ENCODE measurements at regions not wholly inside any gene's neighbourhood (a gene's known extent, or its start where the extent isn't known, plus 50 kb on each side); places are given as distances from the start of the nearest gene placed in this dataset.

DNA sequence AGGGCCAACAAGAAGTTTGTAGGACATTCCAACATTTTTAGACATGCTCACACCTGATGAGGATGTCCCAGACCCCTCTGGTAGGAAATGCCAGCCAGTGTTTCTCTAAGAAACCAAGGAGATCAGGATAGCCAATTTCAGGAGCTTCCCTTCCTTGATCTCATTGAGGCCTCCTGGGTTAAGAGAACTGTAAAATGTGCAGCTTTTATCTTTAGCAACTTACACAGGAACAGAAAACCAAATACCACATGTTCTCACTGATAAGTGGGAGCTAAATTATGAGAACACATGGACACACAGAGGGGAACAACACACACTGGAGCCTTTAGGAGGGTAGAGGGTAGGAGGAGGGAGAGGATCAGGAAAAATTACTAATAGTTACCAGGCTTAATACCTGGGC is 99.6 kb upstream of the MAP2 start:
- TF ChIP-seq POLR2AphosphoS5 (IDR thresholded peaks at IDR 0.05; ENCODE audit: low read depth, low read length): no peak
- no peak for TF ChIP-seq FOXM1 (IDR thresholded peaks at IDR 0.05; ENCODE audit: low read depth)
- no peak for TF ChIP-seq EP300 (IDR thresholded peaks at IDR 0.05; ENCODE audit: borderline replicate concordance in 1 of 2, low read depth in 1 of 2, low read length in 1 of 2)
- TF ChIP-seq, protein P1, sequence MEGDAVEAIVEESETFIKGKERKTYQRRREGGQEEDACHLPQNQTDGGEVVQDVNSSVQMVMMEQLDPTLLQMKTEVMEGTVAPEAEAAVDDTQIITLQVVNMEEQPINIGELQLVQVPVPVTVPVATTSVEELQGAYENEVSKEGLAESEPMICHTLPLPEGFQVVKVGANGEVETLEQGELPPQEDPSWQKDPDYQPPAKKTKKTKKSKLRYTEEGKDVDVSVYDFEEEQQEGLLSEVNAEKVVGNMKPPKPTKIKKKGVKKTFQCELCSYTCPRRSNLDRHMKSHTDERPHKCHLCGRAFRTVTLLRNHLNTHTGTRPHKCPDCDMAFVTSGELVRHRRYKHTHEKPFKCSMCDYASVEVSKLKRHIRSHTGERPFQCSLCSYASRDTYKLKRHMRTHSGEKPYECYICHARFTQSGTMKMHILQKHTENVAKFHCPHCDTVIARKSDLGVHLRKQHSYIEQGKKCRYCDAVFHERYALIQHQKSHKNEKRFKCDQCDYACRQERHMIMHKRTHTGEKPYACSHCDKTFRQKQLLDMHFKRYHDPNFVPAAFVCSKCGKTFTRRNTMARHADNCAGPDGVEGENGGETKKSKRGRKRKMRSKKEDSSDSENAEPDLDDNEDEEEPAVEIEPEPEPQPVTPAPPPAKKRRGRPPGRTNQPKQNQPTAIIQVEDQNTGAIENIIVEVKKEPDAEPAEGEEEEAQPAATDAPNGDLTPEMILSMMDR (IDR thresholded peaks at IDR 0.05): no peak
- TF ChIP-seq RXRA (IDR thresholded peaks at IDR 0.05; ENCODE audit: borderline replicate concordance, low read depth): no peak
- TF ChIP-seq TCF12 (IDR thresholded peaks at IDR 0.05): no peak
- TF ChIP-seq RCOR1 (IDR thresholded peaks at IDR 0.05; ENCODE audit: low read length): no peak
- TF ChIP-seq REST (IDR thresholded peaks at IDR 0.05; ENCODE audit: low read depth, low read length): no peak
- no peak for TF ChIP-seq TAF1 (IDR thresholded peaks at IDR 0.05; ENCODE audit: borderline replicate concordance, low read depth, low read length)
- TF ChIP-seq FOXJ3 (CRISPR knock-in tag; IDR thresholded peaks at IDR 0.05): no peak
- TF ChIP-seq RAD21 (IDR thresholded peaks at IDR 0.05; ENCODE audit: low read length): no peak
- no peak for TF ChIP-seq GATA2 (CRISPR knock-in tag; IDR thresholded peaks at IDR 0.05)
- TF ChIP-seq CHD2 (IDR thresholded peaks at IDR 0.05; ENCODE audit: low read length, partially characterized antibody): no peak
- TF ChIP-seq, protein P2, sequence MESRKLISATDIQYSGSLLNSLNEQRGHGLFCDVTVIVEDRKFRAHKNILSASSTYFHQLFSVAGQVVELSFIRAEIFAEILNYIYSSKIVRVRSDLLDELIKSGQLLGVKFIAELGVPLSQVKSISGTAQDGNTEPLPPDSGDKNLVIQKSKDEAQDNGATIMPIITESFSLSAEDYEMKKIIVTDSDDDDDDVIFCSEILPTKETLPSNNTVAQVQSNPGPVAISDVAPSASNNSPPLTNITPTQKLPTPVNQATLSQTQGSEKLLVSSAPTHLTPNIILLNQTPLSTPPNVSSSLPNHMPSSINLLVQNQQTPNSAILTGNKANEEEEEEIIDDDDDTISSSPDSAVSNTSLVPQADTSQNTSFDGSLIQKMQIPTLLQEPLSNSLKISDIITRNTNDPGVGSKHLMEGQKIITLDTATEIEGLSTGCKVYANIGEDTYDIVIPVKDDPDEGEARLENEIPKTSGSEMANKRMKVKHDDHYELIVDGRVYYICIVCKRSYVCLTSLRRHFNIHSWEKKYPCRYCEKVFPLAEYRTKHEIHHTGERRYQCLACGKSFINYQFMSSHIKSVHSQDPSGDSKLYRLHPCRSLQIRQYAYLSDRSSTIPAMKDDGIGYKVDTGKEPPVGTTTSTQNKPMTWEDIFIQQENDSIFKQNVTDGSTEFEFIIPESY (IDR thresholded peaks at IDR 0.05; ENCODE audit: borderline replicate concordance, low read depth): no peak

Measured in SK-N-SH (cell line).